ENCODE measurements at regions not wholly inside any gene's neighbourhood (a gene's known extent, or its start where the extent isn't known, plus 50 kb on each side); places are given as distances from the start of the nearest gene placed in this dataset.
"Not testable (repeated sequence)": the region's sequence is repeated elsewhere in the genome, so short reads cannot be mapped to it uniquely, and the experiment has no call there.

GRCh38 chr13:19072956-19073706 is 108.5 kb downstream of the TUBA3C start:
- not testable (repeated sequence) for DNase-seq; H3K27me3 Mint-ChIP-seq (ENCODE audit: low read depth in 3 of 3); H3K27ac Mint-ChIP-seq; H3K4me1 Mint-ChIP-seq; H3K4me3 Mint-ChIP-seq; H3K36me3 Mint-ChIP-seq
- peaks cover 7 to 34% (median 14%) of the 10 kb centered on the region in 6 donors for H3K9me3 Mint-ChIP-seq

GRCh38 chr13:19072543-19072942 is 109.1 kb downstream of the TUBA3C start:
- no peak overlapping the region for H3K4me3 Mint-ChIP-seq
- H3K27ac Mint-ChIP-seq, result no peak overlapping the region
- peaks cover 0 to 4% (median 0%) of the 10 kb centered on the region in 3 donors for H3K27me3 Mint-ChIP-seq (ENCODE audit: low read depth in 3 of 3)

GRCh38 chr13:19071161-19071936 is 110.3 kb downstream of the TUBA3C start:
- H3K4me3 Mint-ChIP-seq, result no peak overlapping the region
- H3K36me3 Mint-ChIP-seq, result peaks cover 0 to 4% (median 0%) of the 10 kb centered on the region in 3 donors
- DNase-seq, result no peak
- peaks cover 0 to 4% (median 0%) of the 10 kb centered on the region in 3 donors for H3K27me3 Mint-ChIP-seq (ENCODE audit: low read depth in 3 of 3)
- peaks cover 6 to 27% (median 8%) of the 10 kb centered on the region in 6 donors for H3K9me3 Mint-ChIP-seq
- no peak overlapping the region for H3K27ac Mint-ChIP-seq
- no peaks in the 10 kb centered on the region for H3K4me1 Mint-ChIP-seq

More at GRCh38 chr13:19072543-19072942, 109.1 kb downstream of the TUBA3C start:
- H3K4me1 Mint-ChIP-seq, result no peaks in the 10 kb centered on the region
- peaks cover 7 to 32% (median 13%) of the 10 kb centered on the region in 6 donors for H3K9me3 Mint-ChIP-seq
- DNase-seq, result no peak
- H3K36me3 Mint-ChIP-seq, result peaks cover 0 to 4% (median 3%) of the 10 kb centered on the region in 3 donors

GRCh38 chr13:19070398-19070735 is 111.3 kb downstream of the TUBA3C start:
- H3K27ac Mint-ChIP-seq, result no peak overlapping the region
- H3K27me3 Mint-ChIP-seq (ENCODE audit: low read depth in 3 of 3), result peaks cover 0 to 4% (median 0%) of the 10 kb centered on the region in 3 donors
- H3K4me1 Mint-ChIP-seq, result no peaks in the 10 kb centered on the region
- peaks cover 7 to 31% (median 9%) of the 10 kb centered on the region in 6 donors for H3K9me3 Mint-ChIP-seq
- no peak for DNase-seq
- H3K4me3 Mint-ChIP-seq, result no peak overlapping the region
- peaks cover 0 to 4% (median 0%) of the 10 kb centered on the region in 3 donors for H3K36me3 Mint-ChIP-seq

GRCh38 chr13:19069684-19070397 is 111.8 kb downstream of the TUBA3C start:
- H3K4me3 Mint-ChIP-seq, result no peak overlapping the region
- peaks cover 7 to 33% (median 9%) of the 10 kb centered on the region in 6 donors for H3K9me3 Mint-ChIP-seq
- H3K27ac Mint-ChIP-seq, result no peak overlapping the region
- H3K27me3 Mint-ChIP-seq (ENCODE audit: low read depth in 3 of 3), result peaks cover 0 to 4% (median 0%) of the 10 kb centered on the region in 3 donors
- peaks cover 0 to 4% (median 0%) of the 10 kb centered on the region in 3 donors for H3K36me3 Mint-ChIP-seq
- no peaks in the 10 kb centered on the region for H3K4me1 Mint-ChIP-seq
- DNase-seq, result no peak

GRCh38 chr13:19068691-19069090 is 112.9 kb downstream of the TUBA3C start:
- no peak for DNase-seq
- Mint-ChIP-seq H3K4me3 (no peak overlapping the region), H3K4me1 (no peaks in the 10 kb centered on the region), H3K9me3 (peaks cover 4 to 39% (median 16%) of the 10 kb centered on the region in 6 donors), H3K27me3 (ENCODE audit: low read depth in 3 of 3) (peaks cover 0 to 5% (median 0%) of the 10 kb centered on the region in 3 donors), H3K27ac (no peak overlapping the region), H3K36me3 (peaks cover 3 to 4% (median 4%) of the 10 kb centered on the region in 3 donors)

GRCh38 chr13:19067767-19068166 is 113.9 kb downstream of the TUBA3C start:
- no peak overlapping the region for H3K4me3 Mint-ChIP-seq
- H3K36me3 Mint-ChIP-seq, result peaks cover 3 to 4% (median 4%) of the 10 kb centered on the region in 3 donors
- H3K9me3 Mint-ChIP-seq, result peaks cover 2 to 39% (median 19%) of the 10 kb centered on the region in 6 donors
- no peaks in the 10 kb centered on the region for H3K4me1 Mint-ChIP-seq
- no peak overlapping the region for H3K27ac Mint-ChIP-seq
- H3K27me3 Mint-ChIP-seq (ENCODE audit: low read depth in 3 of 3), result peaks cover 0 to 5% (median 0%) of the 10 kb centered on the region in 3 donors
- no peak for DNase-seq

GRCh38 chr13:19062801-19063200 is 118.8 kb downstream of the TUBA3C start:
- Mint-ChIP-seq H3K4me1 (no peaks in the 10 kb centered on the region), H3K4me3 (no peak overlapping the region), H3K36me3 (peaks cover 3 to 4% (median 4%) of the 10 kb centered on the region in 3 donors), H3K9me3 (peaks cover 5 to 40% (median 25%) of the 10 kb centered on the region in 6 donors), H3K27ac (no peak overlapping the region), H3K27me3 (ENCODE audit: low read depth in 3 of 3) (peaks cover 0 to 2% (median 1%) of the 10 kb centered on the region in 3 donors)
- no peak for DNase-seq

- peaks cover 5 to 40% (median 25%) of the 10 kb centered on the region in 6 donors for H3K9me3 Mint-ChIP-seq
These were observed 119.5 kb downstream of the TUBA3C start for GRCh38 chr13:19062019-19062646.

GRCh38 chr13:19061278-19061677 is 120.3 kb downstream of the TUBA3C start:
- H3K36me3 Mint-ChIP-seq, result peaks cover 3 to 4% (median 4%) of the 10 kb centered on the region in 3 donors

More at GRCh38 chr13:19062019-19062646, 119.5 kb downstream of the TUBA3C start:
- H3K4me1 Mint-ChIP-seq, result no peaks in the 10 kb centered on the region
- H3K36me3 Mint-ChIP-seq, result peaks cover 3 to 4% (median 4%) of the 10 kb centered on the region in 3 donors
- H3K4me3 Mint-ChIP-seq, result no peak overlapping the region
- H3K27ac Mint-ChIP-seq, result no peak overlapping the region
- peaks cover 0 to 2% (median 1%) of the 10 kb centered on the region in 3 donors for H3K27me3 Mint-ChIP-seq (ENCODE audit: low read depth in 3 of 3)
- DNase-seq, result no peak

GRCh38 chr13:19060311-19061002 is 121.2 kb downstream of the TUBA3C start:
- Mint-ChIP-seq H3K36me3 (peaks cover 3 to 4% (median 4%) of the 10 kb centered on the region in 3 donors), H3K9me3 (peaks cover 5 to 37% (median 17%) of the 10 kb centered on the region in 6 donors), H3K27me3 (ENCODE audit: low read depth in 3 of 3) (peaks cover 0 to 5% (median 1%) of the 10 kb centered on the region in 3 donors), H3K4me3 (no peak overlapping the region), H3K4me1 (no peaks in the 10 kb centered on the region), H3K27ac (no peak overlapping the region)
- no peak for DNase-seq

More at GRCh38 chr13:19061278-19061677, 120.3 kb downstream of the TUBA3C start:
- Mint-ChIP-seq H3K4me3 (no peak overlapping the region), H3K4me1 (no peaks in the 10 kb centered on the region), H3K9me3 (peaks cover 5 to 41% (median 22%) of the 10 kb centered on the region in 6 donors), H3K27me3 (ENCODE audit: low read depth in 3 of 3) (peaks cover 0 to 5% (median 1%) of the 10 kb centered on the region in 3 donors), H3K27ac (no peak overlapping the region)
- DNase-seq, result no peak

- peaks cover 0 to 5% (median 1%) of the 10 kb centered on the region in 3 donors for H3K27me3 Mint-ChIP-seq (ENCODE audit: low read depth in 3 of 3)
- peaks cover 5 to 38% (median 12%) of the 10 kb centered on the region in 6 donors for H3K9me3 Mint-ChIP-seq
- H3K4me1 Mint-ChIP-seq, result no peaks in the 10 kb centered on the region
- no peak overlapping the region for H3K27ac Mint-ChIP-seq
- DNase-seq, result no peak
- peaks cover 0 to 3% (median 0%) of the 10 kb centered on the region in 3 donors for H3K36me3 Mint-ChIP-seq
- no peak overlapping the region for H3K4me3 Mint-ChIP-seq
These were observed 122.4 kb downstream of the TUBA3C start for GRCh38 chr13:19059016-19059780.

Measured in immature natural killer cell (primary cell).